ENCODE measurements at regions not wholly inside any gene's neighbourhood (a gene's known extent, or its start where the extent isn't known, plus 50 kb on each side); places are given as distances from the start of the nearest gene placed in this dataset.

DNA sequence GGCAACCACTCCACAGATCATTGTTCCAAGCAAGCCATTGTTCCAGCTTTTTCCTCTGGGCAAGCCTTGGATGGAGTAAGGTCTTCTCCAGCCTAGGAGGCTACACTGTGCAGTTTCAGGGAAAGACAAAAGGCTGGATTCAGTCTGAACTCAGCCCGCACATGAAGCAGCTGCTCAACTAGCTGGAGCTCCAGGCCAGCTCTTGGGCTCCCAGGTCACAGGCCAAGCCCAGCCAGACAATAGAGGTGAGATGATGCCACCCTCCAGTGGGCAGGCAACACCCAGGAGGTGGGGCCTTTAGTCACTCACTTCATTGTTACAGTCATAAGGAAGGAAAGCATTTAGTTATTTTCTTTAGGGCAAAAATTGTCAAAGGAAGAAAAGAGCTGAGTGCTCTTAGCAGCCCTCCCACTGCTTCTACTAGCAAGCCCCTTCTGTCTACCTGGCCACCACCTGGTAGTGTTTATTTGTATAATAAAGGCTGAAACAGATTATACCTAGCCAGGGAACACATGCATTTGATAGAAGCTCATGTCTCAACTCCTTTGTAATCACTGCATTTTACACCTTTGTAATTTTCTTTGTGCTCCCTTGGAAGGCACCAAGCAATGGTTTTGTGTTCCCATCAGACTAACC lies 253.4 kb downstream of the WDR11 start:
- DNase-seq: no peak

DNA sequence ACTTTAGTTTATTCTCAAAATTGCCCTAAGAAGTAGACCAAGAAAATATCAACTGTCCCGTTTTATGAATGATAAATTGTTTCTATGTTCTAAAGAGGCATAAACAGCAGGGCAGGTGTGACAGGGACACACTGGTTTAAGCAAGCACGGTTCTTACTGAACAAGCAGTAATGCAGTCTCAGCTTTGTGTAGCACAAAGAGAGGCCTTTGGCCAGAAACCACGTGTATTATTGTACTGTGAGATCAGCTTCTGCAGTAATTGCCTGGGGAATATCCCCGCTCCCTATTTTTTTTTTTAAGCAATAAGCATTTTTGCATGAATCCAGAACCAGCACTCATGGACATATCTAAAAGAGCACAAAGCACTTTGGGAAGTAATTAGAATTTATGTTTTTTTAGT lies 255.4 kb downstream of the WDR11 start:
- DNase-seq: no peak

DNA sequence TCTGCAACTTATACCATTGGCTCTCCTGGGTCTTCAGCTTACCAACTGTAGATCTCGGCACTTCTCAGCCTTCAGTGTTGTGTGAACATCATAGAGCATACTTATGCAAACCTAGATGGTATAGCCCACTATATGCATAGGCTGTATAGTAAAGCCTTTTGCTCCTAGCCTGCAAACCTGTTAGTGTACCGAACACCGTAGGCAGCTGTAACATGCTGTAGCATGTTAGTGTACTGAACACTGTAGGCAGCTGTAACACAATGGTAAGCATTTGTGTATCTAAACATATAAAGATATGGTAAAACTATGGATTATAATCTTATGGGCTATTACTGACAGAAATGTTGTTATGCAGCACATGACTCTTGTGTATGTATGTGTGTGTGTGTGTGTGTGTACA lies 256.9 kb downstream of the WDR11 start:
- DNase-seq: no peak

DNA sequence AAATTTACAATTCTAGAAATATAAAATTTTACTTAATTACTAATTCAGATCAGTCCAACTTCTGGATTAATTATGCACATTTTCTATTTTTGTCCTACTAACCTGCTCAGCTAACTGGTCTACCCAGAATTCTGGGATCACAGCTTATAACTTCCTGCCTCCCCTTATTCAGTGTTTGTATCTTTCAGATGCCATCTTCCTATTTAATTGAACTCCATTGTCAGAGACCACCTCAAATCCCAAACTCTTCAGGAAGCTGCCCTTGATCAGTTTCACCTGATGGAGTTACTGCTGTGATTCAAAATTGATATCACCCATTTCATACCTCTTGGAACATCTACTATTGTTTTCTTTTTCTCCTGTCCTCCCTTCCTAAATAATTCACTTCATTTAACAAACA lies 259.2 kb downstream of the WDR11 start:
- no peak for DNase-seq

DNA sequence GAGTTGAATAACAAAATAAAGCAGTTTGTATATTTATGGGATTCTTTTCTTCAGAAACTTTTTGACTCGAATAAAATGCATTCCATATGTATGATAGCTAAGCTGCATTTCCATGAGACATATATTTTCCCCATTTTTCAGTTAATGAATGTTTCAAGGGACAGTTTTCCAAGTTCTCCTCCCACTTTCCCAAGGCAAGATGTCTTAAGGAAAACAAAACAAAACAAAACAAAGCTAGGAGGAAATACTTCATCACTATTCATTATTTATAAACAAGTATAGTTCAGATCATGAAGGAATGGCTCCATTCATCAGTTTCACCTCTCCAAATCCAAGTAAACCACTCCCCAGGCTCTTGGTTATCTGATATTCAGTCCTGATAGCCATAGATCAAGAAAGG lies 261.0 kb downstream of the WDR11 start:
- no peak for DNase-seq

DNA sequence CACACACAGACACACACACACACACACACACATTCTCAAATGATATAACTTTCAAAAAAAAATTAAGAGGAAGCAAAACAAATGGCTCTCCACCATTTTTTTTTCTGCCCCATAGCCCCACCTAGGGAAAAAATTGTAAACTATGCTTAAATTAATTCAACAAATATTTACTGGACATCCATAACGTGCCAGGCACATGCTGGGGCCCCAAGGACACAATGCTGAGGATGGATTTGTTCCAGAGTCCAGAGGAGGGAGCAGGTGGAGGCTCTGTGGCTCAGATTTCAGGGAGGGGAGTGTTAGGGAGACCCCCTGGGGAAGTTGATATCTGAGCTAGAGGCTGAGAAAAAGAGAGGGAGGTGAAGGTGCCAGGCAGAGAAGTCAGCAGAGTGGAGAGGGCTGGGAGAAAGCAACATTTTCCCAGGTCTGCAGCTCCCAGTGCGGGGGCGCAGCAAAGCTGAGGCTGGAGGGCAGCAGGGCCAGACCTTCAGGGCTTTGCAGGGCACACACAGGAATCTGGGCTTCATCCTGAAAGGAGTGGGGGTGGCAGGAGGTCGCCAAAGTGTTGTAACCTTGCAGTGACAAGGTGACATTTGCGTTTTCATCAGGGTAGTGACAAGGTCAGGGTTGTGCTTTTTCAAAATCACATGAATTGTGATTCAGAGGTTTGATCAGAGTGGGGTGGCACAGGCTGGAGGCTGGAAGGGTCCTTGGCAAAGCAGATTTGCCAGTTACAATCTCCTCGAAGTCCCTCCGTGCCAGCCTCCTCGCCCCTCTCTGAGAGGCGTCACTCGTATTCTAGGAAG lies 261.6 kb downstream of the WDR11 start:
- no peak for DNase-seq

DNA sequence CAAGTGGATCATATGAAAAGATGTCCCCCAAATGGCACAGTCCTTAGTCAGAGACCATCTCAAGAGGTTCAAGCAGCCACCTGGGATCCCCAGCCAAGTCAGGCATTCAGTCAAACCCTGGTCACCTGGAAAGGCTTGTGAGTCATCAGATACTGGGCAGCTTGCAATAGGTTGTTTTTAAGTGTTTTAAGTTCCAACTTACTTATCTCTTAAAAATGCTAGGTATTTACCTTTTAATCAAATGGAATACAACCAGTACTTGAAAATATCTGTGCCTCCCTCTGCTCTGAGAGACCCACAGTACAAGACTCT lies 262.2 kb downstream of the WDR11 start:
- DNase-seq: no peak

DNA sequence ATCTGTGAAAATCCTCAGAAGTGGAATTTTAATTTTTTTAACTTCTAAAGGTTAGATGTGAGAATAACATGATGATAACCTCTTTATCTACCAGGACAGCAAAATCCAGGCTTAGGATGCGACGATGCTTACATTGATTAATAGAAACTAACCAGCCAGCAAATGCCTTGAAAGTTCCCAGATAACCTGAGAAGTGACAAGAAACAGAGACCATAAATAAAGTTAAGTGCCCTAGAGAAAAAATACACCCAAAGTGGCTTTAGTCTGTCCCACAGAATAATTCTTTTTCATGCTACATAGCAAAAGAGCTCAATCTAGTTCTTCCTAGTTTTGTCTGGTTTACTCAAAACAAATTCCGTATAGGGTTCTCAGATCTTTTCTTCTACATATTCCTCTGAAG lies 262.7 kb downstream of the WDR11 start:
- DNase-seq: no peak

DNA sequence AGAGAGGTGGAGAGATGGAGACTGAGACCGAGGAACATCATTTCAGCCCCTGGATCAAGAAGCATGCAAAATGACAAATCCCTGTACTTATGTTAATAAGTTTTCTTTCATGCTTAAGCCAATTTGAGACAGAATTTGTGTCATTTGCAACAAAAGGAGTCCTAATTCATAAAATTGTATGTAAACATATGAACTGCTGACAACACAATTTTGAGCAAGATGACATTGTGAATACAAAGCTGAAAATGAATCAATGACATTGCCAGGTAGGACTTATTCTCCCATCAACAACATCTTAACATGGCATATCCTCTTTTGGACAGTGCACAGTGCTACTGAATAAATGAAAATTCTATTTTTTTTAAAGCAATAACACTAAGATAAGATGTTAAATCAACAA lies 264.0 kb downstream of the WDR11 start:
- no peak for DNase-seq

DNA sequence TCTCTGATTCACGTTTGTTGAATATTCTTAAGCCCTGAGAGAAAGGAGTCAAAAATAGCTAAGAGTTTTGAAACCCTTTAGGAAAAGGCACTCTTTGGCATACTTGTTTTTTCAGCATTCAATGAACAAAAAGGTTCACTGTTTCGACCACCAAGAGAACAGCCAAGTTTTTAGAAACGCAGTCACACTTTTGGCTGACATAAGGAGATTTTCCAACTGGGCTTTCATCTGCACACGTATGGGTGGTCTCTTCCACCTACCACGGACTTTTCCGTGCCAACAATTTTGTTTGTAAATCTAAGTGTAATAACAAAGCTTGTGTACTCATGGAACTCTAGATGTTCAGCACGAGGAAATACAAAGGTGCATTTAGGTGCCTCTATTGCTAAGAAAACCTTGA lies 270.3 kb downstream of the WDR11 start:
- DNase-seq: no peak

DNA sequence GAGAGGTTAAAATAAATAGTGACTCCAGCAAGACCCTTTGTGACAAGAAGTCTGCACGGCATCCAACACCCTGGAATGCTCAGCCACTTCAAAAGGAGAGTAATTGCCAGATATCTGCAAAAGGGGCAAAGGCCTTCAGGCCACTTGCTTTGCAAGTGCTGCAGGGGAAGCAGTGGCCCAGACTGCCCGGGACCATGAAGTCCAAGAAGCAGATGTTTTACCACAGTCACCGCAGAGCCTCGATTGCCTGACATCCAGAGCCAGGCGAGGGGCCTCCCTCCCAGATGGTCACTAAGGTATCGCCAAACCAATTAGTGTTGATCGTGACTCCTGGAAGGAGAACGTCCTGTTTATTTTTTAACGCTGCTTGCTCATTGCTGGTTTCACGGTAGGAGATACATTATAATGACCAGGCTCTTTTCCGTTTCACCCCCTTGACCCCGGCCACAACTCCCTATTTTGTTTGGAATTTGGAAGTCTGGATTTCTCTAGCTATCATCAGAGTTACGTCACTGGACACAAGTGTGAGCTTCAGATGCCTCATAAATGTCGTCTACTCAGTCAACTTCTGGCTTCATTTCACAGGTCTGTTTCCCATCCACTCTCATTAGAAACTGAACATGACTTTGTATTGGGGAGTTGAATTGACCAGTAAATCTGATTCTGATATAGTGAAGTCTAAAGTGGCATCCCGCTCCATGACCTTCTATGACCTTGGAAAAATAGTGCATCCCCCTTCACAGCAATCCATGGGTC lies 276.2 kb downstream of the WDR11 start:
- no peak for DNase-seq

DNA sequence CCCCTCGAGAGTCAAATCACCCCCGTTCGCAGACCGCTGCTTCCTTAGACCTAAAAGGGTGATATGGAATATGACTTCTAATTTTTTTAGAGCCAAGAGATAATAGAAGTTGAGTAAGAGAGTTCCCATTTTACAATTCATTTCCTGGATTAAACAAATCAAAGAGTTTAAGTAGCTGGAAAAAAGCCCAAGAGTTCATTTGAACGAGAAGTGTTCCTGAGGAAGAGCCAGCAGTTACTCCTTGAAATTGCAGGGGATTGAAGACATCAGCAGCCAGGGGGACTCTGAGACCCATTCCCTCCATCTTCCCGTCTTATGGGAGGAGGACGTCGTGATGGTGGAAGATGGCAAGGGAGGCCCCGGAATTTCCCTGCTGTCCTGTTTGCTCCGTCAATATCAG lies 277.0 kb downstream of the WDR11 start:
- no peak for DNase-seq

DNA sequence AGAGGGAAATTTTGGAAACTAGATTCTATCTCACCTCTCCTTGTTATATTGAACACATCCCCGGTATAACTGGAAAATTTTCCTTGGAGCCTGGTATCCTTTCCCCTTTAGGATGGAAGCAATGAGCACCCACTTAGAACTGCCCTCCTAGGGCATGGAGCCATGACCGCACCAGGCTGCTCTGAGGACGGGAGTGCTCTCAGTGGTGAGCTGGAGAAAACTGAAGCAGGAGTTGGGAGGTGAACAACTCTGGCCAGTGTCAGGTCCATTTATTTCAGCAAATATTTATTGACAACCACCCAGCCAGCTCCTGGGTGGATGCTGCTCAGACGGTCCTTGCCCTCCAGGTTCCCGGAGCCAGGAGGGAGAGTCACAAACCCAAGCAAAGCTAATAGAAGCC lies 278.1 kb downstream of the WDR11 start:
- no peak for DNase-seq

DNA sequence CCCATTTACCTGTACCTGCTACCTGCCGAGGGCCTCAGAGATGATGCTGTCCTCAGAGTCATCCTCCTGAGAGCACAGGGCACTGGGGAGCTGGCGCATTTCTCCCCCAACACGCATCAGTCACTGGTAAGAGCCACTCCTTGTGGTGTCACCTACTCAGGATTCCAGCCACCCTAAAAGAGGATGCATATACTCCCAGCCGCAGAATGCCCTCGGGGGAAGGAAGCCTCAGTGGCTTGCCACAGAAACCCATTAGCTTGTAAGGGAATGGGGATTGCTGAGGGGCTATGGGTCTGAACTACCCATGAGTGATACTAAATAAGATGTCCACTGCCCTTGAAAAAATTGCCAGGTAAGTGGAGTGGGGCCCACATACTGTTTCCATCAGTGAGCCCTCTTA lies 279.2 kb downstream of the WDR11 start:
- DNase-seq: no peak

DNA sequence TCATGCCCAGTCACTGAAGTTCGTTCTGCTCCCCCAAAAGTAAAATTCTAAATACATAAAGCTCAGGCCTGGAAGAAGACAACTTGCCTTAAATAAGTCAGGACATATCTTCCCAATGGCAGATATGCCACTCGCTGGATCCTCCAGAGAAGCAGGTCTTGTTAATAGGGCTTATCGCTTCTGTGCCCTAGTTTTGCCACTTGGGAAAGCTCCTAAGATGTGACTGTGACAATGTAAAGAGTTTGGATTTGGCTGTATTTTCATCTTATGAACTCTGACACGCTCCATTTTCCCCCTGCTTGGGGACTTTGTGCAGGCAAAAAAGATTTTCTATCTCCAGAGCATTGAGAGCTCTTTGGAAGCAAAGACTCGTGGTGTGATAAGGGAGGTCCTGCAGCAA lies 279.9 kb downstream of the WDR11 start:
- no peak for DNase-seq

DNA sequence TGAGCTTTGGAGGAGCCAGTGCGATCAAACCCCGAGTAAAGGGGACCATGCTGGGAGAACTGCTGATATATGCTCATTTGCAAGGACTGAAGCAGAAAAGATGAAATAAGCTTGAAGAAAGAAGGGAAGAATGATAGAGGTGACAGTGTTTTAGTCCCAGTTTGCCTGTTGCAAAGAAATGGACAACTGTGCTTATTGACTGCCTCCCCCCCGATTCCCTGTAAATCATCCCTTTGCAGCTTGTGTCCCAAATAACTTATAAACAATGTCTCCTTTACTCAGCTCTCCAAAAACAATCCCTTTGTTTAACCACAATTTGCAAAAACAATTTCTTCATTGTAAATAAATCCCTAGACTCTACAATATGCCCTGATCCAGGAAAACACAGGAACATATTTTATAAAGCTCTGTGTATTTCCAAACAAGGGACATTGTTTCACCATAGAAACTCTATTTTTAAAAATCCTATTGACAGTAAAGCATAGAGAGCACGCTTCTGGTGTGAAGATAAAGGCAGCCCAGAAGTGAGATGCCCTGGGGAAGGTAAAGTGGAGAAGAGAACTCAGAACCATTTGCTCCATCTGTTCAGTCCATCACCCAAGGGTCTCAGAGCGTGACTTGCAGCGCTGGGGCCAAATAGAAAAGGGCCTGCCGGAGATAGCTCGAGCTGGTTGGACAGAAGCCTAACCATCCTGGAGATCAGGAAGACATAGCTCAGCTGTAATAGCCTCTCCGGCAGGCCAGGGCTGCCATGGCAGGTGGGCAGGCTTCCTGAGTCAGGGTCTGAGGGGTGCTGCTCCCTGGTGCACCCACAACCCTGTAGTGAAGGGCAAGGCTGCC lies 280.5 kb downstream of the WDR11 start:
- DNase-seq: no peak

DNA sequence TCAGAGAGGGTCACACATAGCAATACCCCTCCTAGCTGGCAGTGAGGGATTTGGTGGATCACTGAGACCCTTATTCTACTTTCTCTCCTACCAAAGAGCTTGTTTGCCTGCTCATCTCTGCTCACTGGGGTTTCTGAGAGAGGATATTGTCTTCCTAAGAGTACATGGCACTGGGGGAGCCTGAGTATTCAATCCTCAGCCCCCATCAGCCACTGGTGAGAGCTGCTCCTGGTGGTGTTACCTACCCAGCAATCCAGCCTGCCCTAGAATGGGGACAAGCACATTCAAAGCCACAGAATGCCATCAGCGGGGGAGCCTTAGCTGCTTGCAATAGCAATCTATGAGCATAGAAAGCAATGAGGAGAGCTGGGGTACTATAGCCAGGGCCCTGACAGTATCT lies 281.1 kb downstream of the WDR11 start:
- no peak for DNase-seq

DNA sequence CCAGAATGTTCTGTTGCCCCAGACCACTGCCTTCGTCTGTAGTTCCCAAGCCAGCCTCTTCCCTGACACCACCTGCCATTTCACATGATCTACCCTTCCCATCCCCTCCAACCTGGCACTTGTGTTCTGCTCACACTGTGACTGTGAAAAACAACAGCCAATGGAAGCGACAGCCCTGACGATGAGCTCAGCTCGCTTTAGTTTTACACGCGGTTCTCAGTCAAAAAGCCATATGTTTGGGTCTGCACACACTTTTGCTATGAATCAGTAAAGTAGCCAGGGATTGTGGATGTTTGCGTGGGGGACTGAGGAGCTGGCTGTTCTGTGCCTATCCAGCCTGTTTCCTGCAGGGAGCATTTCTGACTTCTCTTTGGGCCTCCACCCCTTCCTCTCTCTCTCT lies 282.7 kb downstream of the WDR11 start:
- DNase-seq: no peak

DNA sequence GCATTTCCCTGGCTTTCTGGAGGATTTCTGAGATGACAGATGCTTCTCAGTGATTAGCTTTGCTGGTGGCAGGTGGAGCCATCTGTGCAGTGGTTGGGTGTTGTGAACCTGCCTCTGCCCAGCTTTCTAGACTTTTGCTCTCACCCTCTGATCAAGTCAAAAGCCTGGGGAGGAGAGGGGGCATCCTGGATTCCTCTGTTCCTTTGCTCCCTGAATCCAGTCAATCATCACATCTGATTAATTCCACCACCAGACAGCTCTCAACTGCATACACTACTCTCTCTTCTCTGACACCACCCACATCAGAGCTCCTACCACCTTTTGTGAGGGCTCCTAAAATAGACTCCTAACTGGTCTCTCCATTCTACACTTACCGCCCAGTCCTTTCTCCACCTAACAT lies 283.5 kb downstream of the WDR11 start:
- no peak for DNase-seq

DNA sequence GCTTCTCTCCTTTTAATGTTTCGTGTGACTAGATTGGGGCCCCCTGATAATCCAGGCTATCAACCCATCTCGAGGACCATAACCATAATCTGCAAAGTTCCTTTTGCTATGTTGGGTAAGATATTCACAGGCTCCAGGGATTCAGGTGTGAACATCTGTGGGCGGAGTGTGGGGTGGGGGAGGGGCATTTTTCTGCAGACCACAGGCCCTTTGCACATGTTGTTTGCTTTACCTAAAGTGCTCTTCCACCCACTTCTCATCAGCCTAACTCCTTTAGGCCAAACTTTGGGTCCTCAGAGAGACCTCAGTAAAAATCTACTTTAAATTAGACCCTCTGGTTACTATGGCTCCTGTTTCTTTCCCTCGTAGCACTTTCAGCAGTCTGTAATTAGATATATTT lies 284.4 kb downstream of the WDR11 start:
- DNase-seq: no peak

DNA sequence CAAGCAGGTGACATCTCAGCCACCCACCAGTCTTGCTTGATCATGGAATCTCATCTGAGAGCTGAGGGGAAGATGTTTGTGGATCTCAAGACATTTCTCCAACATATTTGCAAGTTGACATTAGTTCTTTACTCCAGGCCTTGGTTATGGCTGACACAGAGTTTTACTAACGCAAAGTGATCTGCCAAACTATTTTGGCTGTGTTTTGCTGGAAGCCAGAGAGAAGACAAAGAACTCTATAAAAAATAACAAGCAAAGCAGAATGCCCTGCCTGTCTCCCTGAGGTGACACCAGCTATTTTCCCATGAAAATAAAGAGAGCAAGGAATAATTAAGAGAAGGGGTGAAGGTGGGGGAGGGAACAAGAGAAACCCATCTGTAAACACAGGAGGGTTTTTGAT lies 286.4 kb downstream of the WDR11 start:
- DNase-seq: no peak

DNA sequence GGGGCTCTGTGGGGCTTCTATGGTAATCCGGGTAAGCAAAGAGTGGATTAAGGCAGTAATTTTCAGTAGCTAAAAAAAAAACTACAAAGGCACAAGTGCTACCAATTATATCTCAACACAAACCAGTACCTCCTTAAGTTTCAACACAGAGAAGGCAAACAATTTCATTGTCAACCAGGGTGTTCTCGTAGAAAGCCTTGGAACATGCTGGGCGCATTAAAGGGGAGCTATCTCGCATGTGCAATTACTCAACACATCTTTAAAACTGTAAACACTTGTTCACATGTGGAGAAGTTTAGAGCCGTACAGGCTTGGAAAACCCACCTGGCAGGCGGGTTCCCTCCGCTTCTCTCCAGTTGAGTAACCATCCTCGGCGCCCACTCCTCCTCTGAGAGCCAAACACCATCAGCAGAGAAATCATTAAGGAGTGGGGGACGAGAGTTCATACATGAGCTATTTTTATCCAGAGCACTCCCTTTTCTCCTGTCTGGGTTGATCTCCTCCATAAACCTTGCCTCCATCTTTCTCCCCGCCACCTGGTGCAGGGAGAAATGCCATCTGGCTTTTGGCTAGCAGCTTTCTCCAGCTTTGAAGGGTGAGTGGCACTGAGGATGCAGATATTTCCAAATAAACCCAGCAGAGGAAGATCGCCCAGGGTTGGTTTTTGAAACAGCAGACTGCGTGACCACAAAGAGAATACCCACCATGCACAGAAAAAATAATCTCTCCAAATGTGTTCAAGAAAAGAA lies 287.1 kb downstream of the WDR11 start:
- DNase-seq: no peak

DNA sequence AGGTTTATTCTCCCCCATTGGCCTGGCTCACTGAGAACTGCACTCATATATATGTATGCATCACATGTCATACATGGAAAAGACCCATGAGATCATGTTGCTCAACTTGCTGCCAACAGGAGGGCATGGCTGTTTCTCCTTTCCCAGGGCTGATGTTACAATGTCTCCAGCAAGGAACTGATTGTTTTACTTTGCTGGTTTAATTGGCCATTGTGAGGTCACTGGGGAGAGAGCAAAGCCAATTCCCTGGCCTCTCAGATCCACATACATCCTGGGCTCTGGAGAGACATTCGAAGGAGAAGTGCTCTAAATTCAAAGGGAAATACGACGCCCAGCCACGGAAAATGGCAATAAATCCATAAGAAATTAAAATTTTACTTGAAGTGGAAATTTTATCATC lies 287.8 kb downstream of the WDR11 start:
- no peak for DNase-seq

Data from NCI-H526 treated with DMSO at 0.1 percent for 48 hours (cell line).